ENCODE measurements at regions not wholly inside any gene's neighbourhood (a gene's known extent, or its start where the extent isn't known, plus 50 kb on each side); places are given as distances from the start of the nearest gene placed in this dataset.

- TF ChIP-seq POLR2A (IDR thresholded peaks at IDR 0.05), result no peak
- Histone ChIP-seq H3K4me3 (no peak overlapping the region), H3K36me3 (no peaks in the 10 kb centered on the region), H3K27ac (no peak overlapping the region), H3K4me1 (no peaks in the 10 kb centered on the region), H3K27me3 (no peaks in the 10 kb centered on the region), H3K9me3 (no peaks in the 10 kb centered on the region)
- 45 to 77% methylated on average over 3 to 4 of the region's 4 CpGs for WGBS, 2 donors (ENCODE audit: low coverage in 1 of 2)
- ATAC-seq, result no peak
These were observed 810.4 kb downstream of the TRIML1 start for GRCh38 chr4:188949596-188949995.

GRCh38 chr4:188955066-188955465, 815.8 kb downstream of the TRIML1 start:
- H3K9me3 ChIP-seq, result no peaks in the 10 kb centered on the region
- no peaks in the 10 kb centered on the region for H3K27me3 ChIP-seq
- no peak overlapping the region for H3K4me3 ChIP-seq
- WGBS, 2 donors (ENCODE audit: low coverage in 1 of 2), result 77 to 85% methylated on average over 2 of the region's 2 CpGs
- no peaks in the 10 kb centered on the region for H3K36me3 ChIP-seq
- ATAC-seq, result no peak
- no peaks in the 10 kb centered on the region for H3K4me1 ChIP-seq
- TF ChIP-seq POLR2AphosphoS5 (IDR thresholded peaks at IDR 0.05) (no peak), POLR2A (IDR thresholded peaks at IDR 0.05) (no peak), CTCF (IDR thresholded peaks at IDR 0.05) (no peak), EP300 (IDR thresholded peaks at IDR 0.05) (no peak)
- H3K27ac ChIP-seq, result no peak overlapping the region

- Histone ChIP-seq H3K9me3 (no peaks in the 10 kb centered on the region), H3K27ac (no peak overlapping the region), H3K27me3 (no peaks in the 10 kb centered on the region), H3K36me3 (no peaks in the 10 kb centered on the region), H3K4me1 (no peaks in the 10 kb centered on the region), H3K4me3 (no peak overlapping the region)
- TF ChIP-seq POLR2AphosphoS5 (IDR thresholded peaks at IDR 0.05), result no peak
- WGBS, 2 donors (ENCODE audit: low coverage in 1 of 2), result 74 to 80% methylated on average over 3 to 4 of the region's 4 CpGs
- no peak for ATAC-seq
These were observed 817.3 kb downstream of the TRIML1 start for GRCh38 chr4:188956566-188956965.

- H3K27me3 ChIP-seq, result no peaks in the 10 kb centered on the region
- H3K4me3 ChIP-seq, result no peak overlapping the region
- no peaks in the 10 kb centered on the region for H3K4me1 ChIP-seq
- no peaks in the 10 kb centered on the region for H3K9me3 ChIP-seq
- TF ChIP-seq POLR2A (IDR thresholded peaks at IDR 0.05) (no peak), CTCF (IDR thresholded peaks at IDR 0.05) (no peak), POLR2AphosphoS5 (IDR thresholded peaks at IDR 0.05) (no peak), EP300 (IDR thresholded peaks at IDR 0.05) (no peak)
- no peak overlapping the region for H3K27ac ChIP-seq
- ATAC-seq, result no peak
- H3K36me3 ChIP-seq, result no peaks in the 10 kb centered on the region
These were observed 819.1 kb downstream of the TRIML1 start for GRCh38 chr4:188958346-188958745.

GRCh38 chr4:188959424-188959823, 820.2 kb downstream of the TRIML1 start:
- ATAC-seq, result no peak
- H3K4me3 ChIP-seq, result no peak overlapping the region
- WGBS, 2 donors (ENCODE audit: low coverage in 1 of 2), result 73 to 86% methylated on average over 3 to 6 of the region's 6 CpGs

More at GRCh38 chr4:188959424-188959823, 820.2 kb downstream of the TRIML1 start:
- Histone ChIP-seq H3K9me3 (no peaks in the 10 kb centered on the region), H3K27ac (no peak overlapping the region), H3K27me3 (no peaks in the 10 kb centered on the region), H3K4me1 (no peaks in the 10 kb centered on the region), H3K36me3 (no peaks in the 10 kb centered on the region)
- TF ChIP-seq POLR2AphosphoS5 (IDR thresholded peaks at IDR 0.05) (no peak), CTCF (IDR thresholded peaks at IDR 0.05) (no peak), EP300 (IDR thresholded peaks at IDR 0.05) (no peak), POLR2A (IDR thresholded peaks at IDR 0.05) (no peak)

All from gastroesophageal sphincter (tissue), 4 donors.